DND-41 (cell line): ENCODE measurements at regions not wholly inside any gene's neighbourhood (a gene's known extent, or its start where the extent isn't known, plus 50 kb on each side); places are given as distances from the start of the nearest gene placed in this dataset.

Experiments used
- EZH2 ChIP-seq: IDR thresholded peaks from 3 replicates; pipeline ENCODE4 v1.6.1; 2012; ENCODE audit warnings: borderline replicate concordance, low read depth, mild to moderate bottlenecking, moderate library complexity, low read length, inconsistent platforms; ENCODE audit not compliant: severe bottlenecking
- TF ChIP-seq, protein P1 (sequence below): IDR thresholded peaks from 2 replicates; pipeline ENCODE4 v1.5.1; 2012; ENCODE audit warnings: borderline replicate concordance, low read length, moderate library complexity, mild to moderate bottlenecking; ENCODE audit not compliant: poor library complexity, severe bottlenecking; ENCODE audit errors: extremely low read depth

- TF ChIP-seq, protein P1, sequence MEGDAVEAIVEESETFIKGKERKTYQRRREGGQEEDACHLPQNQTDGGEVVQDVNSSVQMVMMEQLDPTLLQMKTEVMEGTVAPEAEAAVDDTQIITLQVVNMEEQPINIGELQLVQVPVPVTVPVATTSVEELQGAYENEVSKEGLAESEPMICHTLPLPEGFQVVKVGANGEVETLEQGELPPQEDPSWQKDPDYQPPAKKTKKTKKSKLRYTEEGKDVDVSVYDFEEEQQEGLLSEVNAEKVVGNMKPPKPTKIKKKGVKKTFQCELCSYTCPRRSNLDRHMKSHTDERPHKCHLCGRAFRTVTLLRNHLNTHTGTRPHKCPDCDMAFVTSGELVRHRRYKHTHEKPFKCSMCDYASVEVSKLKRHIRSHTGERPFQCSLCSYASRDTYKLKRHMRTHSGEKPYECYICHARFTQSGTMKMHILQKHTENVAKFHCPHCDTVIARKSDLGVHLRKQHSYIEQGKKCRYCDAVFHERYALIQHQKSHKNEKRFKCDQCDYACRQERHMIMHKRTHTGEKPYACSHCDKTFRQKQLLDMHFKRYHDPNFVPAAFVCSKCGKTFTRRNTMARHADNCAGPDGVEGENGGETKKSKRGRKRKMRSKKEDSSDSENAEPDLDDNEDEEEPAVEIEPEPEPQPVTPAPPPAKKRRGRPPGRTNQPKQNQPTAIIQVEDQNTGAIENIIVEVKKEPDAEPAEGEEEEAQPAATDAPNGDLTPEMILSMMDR, result no peak
- TF ChIP-seq EZH2, result no peak
Measured at GRCh38 chr14:31970744-31971143, 106.4 kb upstream of the ARHGAP5 start.
